ENCODE measurements at regions not wholly inside any gene's neighbourhood (a gene's known extent, or its start where the extent isn't known, plus 50 kb on each side); places are given as distances from the start of the nearest gene placed in this dataset.

DNA sequence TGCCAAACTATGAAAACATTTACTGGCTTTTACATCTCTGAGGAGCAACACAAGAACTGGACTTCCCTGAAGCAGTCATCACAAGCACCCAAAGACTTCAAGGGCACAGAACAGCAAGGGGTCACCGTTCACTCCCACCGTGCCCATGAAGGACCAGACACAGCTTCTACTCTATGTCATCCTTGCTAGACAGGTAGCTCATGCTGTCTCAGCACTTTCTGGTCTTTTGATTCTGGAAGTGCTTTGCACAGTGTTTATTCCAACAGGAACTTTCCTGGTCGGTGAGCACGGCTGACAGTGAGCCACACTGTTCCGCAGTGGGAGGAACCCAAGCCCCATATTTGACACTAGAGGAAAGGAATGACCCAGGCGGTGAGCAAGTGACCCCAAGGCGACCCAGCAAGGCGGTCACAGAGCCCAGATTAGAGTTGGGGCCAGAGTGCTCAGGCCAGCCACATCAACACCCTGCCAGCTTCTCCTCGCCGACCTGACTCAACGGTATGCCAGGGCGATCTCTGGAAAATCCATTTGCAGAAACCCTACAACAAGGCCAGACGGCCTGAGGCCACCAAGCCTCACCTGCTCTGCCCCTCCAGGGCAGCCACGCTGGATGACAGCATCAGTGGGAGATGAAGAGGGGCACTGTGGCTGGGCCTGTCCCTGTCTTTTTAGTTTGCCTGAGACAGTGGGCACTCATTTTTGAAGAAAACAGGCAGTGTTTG is 318.6 kb downstream of the TCERG1L start:
- TF ChIP-seq SIN3A (IDR thresholded peaks at IDR 0.05; ENCODE audit: borderline replicate concordance, insufficient read depth, low read depth, low read length), result no peak
- TF ChIP-seq, protein P1, sequence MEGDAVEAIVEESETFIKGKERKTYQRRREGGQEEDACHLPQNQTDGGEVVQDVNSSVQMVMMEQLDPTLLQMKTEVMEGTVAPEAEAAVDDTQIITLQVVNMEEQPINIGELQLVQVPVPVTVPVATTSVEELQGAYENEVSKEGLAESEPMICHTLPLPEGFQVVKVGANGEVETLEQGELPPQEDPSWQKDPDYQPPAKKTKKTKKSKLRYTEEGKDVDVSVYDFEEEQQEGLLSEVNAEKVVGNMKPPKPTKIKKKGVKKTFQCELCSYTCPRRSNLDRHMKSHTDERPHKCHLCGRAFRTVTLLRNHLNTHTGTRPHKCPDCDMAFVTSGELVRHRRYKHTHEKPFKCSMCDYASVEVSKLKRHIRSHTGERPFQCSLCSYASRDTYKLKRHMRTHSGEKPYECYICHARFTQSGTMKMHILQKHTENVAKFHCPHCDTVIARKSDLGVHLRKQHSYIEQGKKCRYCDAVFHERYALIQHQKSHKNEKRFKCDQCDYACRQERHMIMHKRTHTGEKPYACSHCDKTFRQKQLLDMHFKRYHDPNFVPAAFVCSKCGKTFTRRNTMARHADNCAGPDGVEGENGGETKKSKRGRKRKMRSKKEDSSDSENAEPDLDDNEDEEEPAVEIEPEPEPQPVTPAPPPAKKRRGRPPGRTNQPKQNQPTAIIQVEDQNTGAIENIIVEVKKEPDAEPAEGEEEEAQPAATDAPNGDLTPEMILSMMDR (IDR thresholded peaks at IDR 0.05), result no peak
